NCI-H2171 (cell line): ENCODE measurements at regions not wholly inside any gene's neighbourhood (a gene's known extent, or its start where the extent isn't known, plus 50 kb on each side); places are given as distances from the start of the nearest gene placed in this dataset.

Source experiments
- DNase-seq: peaks from one replicate; lab custom pipeline; 2025; lab: John Stamatoyannopoulos, UW

GRCh38 chr20:6956056-6956455 lies 188.6 kb downstream of the BMP2 start:
- no peak for DNase-seq

GRCh38 chr20:6956574-6956973 lies 189.1 kb downstream of the BMP2 start:
- no peak for DNase-seq

- DNase-seq = no peak
Observed at GRCh38 chr20:6959900-6960312, 192.4 kb downstream of the BMP2 start.

- DNase-seq = no peak
Observed at GRCh38 chr20:6966721-6967120, 199.2 kb downstream of the BMP2 start.

- DNase-seq = no peak
Observed at GRCh38 chr20:6974838-6975237, 207.4 kb downstream of the BMP2 start.

GRCh38 chr20:6975311-6975710 lies 207.8 kb downstream of the BMP2 start:
- DNase-seq = no peak

- no peak for DNase-seq
Observed at GRCh38 chr20:6976106-6976900, 208.8 kb downstream of the BMP2 start.

GRCh38 chr20:6979621-6980020 lies 212.1 kb downstream of the BMP2 start:
- no peak for DNase-seq

GRCh38 chr20:6993011-6993410 lies 225.5 kb downstream of the BMP2 start:
- DNase-seq = no peak

- no peak for DNase-seq
Observed at GRCh38 chr20:6993511-6993910, 226.0 kb downstream of the BMP2 start.

GRCh38 chr20:6994452-6994851 lies 227.0 kb downstream of the BMP2 start:
- DNase-seq = no peak

- no peak for DNase-seq
Observed at GRCh38 chr20:6998909-6999308, 231.4 kb downstream of the BMP2 start.

- no peak for DNase-seq
Observed at GRCh38 chr20:6999381-6999780, 231.9 kb downstream of the BMP2 start.

GRCh38 chr20:7003598-7003997 lies 236.1 kb downstream of the BMP2 start:
- DNase-seq = no peak

- DNase-seq = no peak
Observed at GRCh38 chr20:7004801-7005200, 237.3 kb downstream of the BMP2 start.

GRCh38 chr20:7010527-7010926 lies 243.0 kb downstream of the BMP2 start:
- DNase-seq = no peak

GRCh38 chr20:7015257-7015656 lies 247.8 kb downstream of the BMP2 start:
- no peak for DNase-seq

GRCh38 chr20:7022597-7022996 lies 255.1 kb downstream of the BMP2 start:
- no peak for DNase-seq

GRCh38 chr20:7025635-7026034 lies 258.1 kb downstream of the BMP2 start:
- no peak for DNase-seq

GRCh38 chr20:7029019-7029418 lies 261.5 kb downstream of the BMP2 start:
- no peak for DNase-seq

- no peak for DNase-seq
Observed at GRCh38 chr20:7031222-7031621, 263.7 kb downstream of the BMP2 start.

GRCh38 chr20:7038029-7038428 lies 270.5 kb downstream of the BMP2 start:
- no peak for DNase-seq

GRCh38 chr20:7057611-7058010 lies 290.1 kb downstream of the BMP2 start:
- no peak for DNase-seq

GRCh38 chr20:7078804-7079203 lies 311.3 kb downstream of the BMP2 start:
- no peak for DNase-seq
